ENCODE measurements at regions not wholly inside any gene's neighbourhood (a gene's known extent, or its start where the extent isn't known, plus 50 kb on each side); places are given as distances from the start of the nearest gene placed in this dataset.

DNA sequence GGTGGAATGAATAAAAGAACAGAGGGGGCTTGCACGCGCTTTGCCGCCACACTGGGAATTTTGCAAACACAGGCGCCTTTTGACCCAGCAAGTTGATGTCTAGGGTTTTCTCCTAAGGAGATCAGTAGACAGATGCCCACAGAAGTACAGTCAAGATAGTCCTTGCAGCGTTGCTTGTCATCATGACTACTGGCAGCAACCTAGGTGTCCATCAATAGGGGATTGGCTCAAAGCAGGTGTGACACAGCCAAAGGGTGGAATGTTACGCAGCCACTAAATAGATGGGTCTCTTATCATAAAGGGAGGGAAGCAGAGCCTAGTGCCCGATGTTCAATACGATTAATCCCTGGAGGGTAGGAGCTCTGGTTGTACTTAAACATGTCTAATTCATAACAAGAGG, 63.8 kb upstream of the GGTA1 start:
- Mint-ChIP-seq H3K4me3 (no peak overlapping the region), H3K36me3 (no peaks in the 10 kb centered on the region), H3K27me3 (peaks cover 3 to 22% (median 17%) of the 10 kb centered on the region in 5 donors), H3K9me3 (no peaks in the 10 kb centered on the region), H3K27ac (no peak overlapping the region), H3K4me1 (peaks cover 0 to 5% (median 3%) of the 10 kb centered on the region in 4 donors)
- DNase-seq (no peak), ATAC-seq (no peak)
- POLR2A ChIA-PET, result no interaction called here

DNA sequence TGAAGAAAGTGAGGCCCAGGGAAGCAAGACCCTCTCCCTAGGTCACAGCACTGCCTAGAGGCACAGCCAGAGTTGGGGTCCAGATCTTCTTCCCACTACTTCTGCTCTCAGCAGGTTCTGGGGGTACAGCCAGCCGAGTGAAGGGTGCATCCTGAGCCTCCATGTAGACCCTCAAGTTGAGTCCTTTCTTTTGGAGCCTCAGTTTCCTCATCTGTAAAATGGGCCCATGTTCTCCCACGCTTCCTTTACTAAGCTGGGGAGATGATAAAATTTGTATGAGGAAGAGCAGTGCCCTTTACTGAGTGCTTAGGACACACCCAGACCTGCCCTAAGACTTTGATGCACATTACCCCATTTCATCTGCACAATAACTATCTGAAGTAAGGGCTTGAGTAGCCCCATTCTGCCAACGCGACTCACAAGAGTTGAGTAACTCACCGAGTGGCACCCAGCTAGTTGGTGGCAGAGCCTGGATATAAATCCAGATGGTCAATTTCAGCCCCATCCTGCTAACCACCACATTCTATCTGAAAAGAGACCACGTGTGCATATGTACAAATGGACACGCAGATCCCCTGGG, 64.3 kb upstream of the GGTA1 start:
- H3K27me3 Mint-ChIP-seq, result peaks cover 3 to 22% (median 17%) of the 10 kb centered on the region in 5 donors
- DNase-seq (no peak), ATAC-seq (no peak)
- H3K4me3 Mint-ChIP-seq, result no peak overlapping the region
- no peaks in the 10 kb centered on the region for H3K36me3 Mint-ChIP-seq
- H3K4me1 Mint-ChIP-seq, result peaks cover 0 to 3% (median under 1%) of the 10 kb centered on the region in 4 donors
- H3K27ac Mint-ChIP-seq, result no peak overlapping the region
- POLR2A ChIA-PET, result no interaction called here
- no peaks in the 10 kb centered on the region for H3K9me3 Mint-ChIP-seq

DNA sequence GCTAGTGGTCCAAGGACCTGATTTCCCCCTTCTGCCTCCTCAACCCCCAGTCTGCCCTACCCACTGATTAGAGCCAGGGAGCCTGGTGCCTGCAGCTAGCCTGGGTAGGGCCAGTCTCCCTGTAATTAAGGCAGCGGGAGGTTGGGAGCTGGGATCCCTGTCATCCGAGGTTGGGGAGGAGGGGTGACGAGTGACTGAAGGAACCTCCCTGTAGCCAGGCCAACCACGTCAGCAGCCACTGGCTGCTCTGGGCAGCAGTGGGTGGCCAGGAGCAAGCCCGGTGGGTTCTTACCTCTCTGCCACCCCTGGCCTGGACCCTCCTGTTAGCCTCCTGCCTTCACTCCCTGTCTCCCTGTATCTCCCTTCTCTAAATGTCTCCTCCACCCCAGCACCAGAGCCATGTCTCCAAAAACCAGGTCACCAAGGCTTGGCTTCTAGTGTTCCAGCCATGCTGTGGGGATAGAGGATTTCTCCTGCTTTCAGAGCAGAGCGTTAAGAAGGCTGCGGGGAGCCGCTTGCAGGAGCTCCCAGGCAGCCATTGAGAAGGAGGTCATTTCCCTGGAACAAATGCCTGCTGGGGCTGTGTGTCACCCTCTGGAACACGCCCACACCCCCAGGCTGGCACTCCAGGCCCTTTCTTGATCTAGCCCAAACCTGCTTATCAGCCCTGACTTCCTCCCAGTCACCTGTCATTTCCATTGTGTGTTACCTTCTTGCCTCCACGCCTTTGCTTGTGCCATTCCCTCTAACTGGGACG, 65.0 kb upstream of the GGTA1 start:
- Mint-ChIP-seq H3K9me3 (no peaks in the 10 kb centered on the region), H3K36me3 (no peaks in the 10 kb centered on the region), H3K4me3 (no peak overlapping the region), H3K4me1 (peaks cover 0 to 3% (median 0%) of the 10 kb centered on the region in 4 donors), H3K27me3 (peaks cover 3 to 22% (median 16%) of the 10 kb centered on the region in 5 donors), H3K27ac (no peak overlapping the region)
- DNase-seq (no peak), ATAC-seq (no peak)
- POLR2A ChIA-PET, result no interaction called here

DNA sequence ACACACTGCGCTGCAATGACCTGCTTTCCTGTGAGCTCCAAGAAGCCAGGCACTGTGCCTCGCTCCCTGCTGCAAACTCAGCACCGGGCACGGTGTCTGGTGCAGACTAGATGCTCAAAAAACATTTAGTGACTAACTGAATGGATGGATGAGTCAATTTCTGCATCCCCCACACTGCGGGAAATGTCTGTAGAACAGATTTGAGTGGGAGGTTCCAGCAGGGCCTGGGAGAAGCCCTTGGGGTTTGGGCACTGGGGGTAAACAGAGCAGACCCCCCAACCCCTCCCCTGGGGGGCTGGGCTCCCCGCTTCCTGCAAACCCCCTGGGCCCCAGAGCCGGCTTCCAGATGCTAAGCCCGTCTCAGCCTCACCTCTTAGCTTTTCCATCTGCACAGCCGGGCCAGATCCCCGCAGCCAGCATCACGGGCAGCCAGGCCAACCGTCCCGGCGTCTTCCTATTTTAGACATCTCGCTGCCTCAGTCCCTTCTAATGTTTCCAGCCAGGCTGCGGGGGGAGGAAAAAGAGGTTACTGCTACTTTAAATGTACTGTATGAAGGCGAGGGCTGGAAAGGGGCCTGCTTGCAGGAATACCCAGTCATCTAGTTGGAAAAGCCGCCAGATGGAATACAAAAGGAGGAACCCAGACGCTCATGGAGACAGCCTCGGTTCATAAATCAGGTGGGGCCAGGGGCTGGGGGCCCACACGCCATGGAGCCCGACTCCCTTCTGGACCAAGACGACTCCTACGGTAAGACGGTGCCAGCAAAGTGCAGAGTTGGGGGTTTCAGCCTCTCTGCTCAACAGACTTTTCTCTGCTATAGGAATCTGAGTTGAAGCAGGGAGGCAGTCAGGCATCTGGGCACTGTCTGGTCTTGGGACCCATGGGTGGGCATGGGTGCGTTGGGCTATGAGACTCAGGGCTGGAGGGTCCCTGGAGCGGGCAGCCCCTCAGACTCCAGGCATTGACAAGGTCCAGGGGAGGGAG, 67.1 kb upstream of the GGTA1 start:
- H3K27ac Mint-ChIP-seq, result no peak overlapping the region

DNA sequence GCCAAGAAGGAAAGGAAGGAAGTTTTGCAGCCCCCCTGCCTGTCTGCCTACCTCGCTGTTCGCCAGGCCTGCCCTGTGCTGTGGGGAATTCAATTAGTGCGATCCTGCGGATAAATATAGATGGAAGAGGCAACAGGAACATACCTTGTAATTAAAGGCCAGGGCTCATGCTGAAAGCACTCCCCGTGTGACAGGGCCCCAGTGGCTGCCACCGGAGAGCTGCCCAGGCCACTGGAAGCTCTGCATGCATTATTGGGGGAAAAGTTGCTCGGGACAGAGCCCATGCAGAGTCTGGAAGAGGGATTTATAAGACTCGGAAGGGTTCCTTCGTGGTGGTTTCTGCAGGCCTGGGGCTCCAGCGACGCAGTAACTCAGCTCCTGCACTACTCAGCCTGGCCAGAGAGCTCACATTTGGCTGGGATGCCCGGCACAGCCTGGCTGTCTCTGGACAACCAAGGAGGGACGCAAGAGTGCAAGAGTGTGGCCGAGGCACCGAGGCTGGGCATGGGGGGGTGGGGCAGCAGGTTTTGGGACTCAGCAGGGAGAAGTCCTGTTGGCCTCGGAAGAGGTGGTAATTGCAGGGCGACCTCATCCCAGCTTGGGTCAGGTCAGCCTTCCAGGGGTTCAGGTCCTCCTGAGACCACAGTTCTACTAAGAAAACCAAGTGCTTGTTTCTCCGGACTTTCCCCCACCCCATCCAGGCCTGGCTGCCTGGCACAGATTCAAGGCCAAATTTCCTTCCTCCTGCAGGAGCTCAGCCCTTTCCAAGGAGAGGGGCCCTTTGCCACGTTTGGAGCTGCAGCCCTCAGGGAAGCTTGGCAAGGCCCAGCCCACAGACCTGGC, 68.1 kb upstream of the GGTA1 start:
- no peaks in the 10 kb centered on the region for H3K9me3 Mint-ChIP-seq
- no peak overlapping the region for H3K4me3 Mint-ChIP-seq
- H3K36me3 Mint-ChIP-seq, result no peaks in the 10 kb centered on the region
- ATAC-seq, result no peak
- H3K4me1 Mint-ChIP-seq, result no peaks in the 10 kb centered on the region
- POLR2A ChIA-PET, result no interaction called here
- H3K27ac Mint-ChIP-seq, result no peak overlapping the region
- no peak for DNase-seq
- peaks cover 6 to 26% (median 15%) of the 10 kb centered on the region in 5 donors for H3K27me3 Mint-ChIP-seq

More for the DNA sequence above, 67.1 kb upstream of the GGTA1 start:
- DNase-seq (no peak), ATAC-seq (no peak)
- H3K4me3 Mint-ChIP-seq, result no peak overlapping the region
- no peaks in the 10 kb centered on the region for H3K36me3 Mint-ChIP-seq
- H3K27me3 Mint-ChIP-seq, result peaks cover 5 to 26% (median 15%) of the 10 kb centered on the region in 5 donors
- POLR2A ChIA-PET, result no interaction called here
- H3K4me1 Mint-ChIP-seq, result peaks cover 0 to 3% (median 0%) of the 10 kb centered on the region in 4 donors
- no peaks in the 10 kb centered on the region for H3K9me3 Mint-ChIP-seq

DNA sequence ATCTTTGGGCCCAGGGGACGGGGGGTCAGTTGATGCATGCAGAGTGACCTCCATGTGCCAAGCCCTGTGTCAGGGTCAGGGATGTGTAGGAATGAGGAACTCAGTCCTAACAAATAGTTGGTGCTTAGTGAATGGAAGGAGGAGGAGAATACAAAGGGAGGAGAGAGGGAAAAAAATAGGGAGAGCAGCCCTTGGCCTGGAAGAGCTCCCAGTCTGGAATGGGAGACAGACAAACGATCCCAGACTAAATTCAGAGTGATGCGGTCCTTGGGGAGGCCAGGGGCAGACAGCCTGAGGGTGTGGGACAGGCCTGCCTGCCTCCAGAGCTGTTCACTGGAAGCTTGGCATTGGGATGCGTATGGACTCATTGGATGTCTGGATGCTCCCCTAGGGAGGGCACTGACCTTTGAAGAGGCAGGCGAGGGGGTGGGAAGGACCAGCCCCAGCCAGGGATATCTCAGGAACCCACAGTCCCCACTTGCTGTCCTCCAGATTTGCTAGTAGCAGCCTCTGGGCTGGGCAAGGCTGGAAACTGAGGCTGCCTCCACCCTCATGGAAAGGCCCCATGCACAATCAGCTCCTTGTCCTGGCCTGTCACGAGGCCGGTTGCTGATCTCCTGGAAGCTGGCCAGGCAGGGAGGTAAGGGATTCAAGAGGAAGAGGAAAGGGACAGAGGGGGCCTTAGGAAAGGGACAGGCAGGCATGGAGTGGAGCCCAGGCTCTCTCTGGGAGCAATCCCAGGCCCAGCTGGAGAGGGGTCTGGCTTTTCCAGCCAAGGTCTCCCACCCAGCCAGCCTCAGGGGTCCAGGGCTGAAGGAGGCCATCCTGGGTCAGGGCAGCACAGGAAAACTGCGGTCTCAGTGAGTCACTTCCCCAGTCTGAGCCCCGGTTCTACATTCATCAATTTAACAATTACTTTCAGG, 69.0 kb upstream of the GGTA1 start:
- H3K27ac Mint-ChIP-seq, result no peak overlapping the region
- no peaks in the 10 kb centered on the region for H3K9me3 Mint-ChIP-seq
- H3K4me1 Mint-ChIP-seq, result no peaks in the 10 kb centered on the region
- no peak for ATAC-seq
- no peak for DNase-seq
- peaks cover 6 to 21% (median 15%) of the 10 kb centered on the region in 5 donors for H3K27me3 Mint-ChIP-seq
- no peak overlapping the region for H3K4me3 Mint-ChIP-seq
- H3K36me3 Mint-ChIP-seq, result no peaks in the 10 kb centered on the region
- POLR2A ChIA-PET, result no interaction called here

DNA sequence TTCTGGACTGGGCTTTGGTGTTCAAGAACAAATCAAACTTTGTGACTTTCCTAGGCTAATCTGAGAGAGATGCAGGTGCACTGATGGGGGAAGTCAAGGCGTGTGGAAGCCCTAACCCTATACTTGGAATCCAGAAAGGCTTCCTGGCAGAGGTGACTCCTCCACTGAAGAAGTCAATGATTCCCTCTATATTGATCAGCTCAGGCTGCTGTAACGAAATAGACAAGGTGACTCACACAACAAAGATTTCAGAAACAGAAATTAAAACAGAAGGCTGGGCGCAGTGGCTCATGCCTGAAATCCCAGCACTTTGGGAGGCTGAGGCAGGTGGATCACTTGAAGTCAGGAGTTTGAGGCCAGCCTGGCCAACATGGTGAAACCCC, 69.6 kb upstream of the GGTA1 start:
- peaks cover 6 to 21% (median 14%) of the 10 kb centered on the region in 5 donors for H3K27me3 Mint-ChIP-seq
- H3K4me1 Mint-ChIP-seq, result no peaks in the 10 kb centered on the region
- DNase-seq (no peak), ATAC-seq (no peak)
- no peaks in the 10 kb centered on the region for H3K9me3 Mint-ChIP-seq
- POLR2A ChIA-PET, result no interaction called here
- H3K36me3 Mint-ChIP-seq, result no peaks in the 10 kb centered on the region
- no peak overlapping the region for H3K27ac Mint-ChIP-seq
- no peak overlapping the region for H3K4me3 Mint-ChIP-seq

DNA sequence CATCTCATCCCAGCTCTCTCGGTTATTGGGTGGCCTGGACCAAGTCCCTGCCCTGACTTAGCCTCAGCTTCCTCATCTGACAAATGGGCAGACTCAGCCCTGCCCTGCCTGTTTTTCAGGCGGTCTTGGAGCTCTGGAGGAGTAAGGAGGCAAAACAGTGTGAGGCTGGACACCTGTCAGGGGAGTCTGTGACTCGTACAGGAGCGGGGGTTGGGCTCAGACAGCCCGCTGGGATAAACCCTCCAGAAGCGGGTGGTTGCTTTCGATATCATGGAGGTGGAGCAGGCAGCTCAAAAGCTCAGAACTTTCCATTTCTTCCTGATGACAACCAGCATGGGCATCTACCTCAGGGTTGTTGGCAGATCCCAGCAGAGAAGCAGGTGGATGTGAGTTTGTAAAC, 72.9 kb upstream of the GGTA1 start:
- DNase-seq (no peak), ATAC-seq (no peak)
- H3K27me3 Mint-ChIP-seq, result peaks cover 2 to 8% (median 3%) of the 10 kb centered on the region in 5 donors
- no peaks in the 10 kb centered on the region for H3K4me1 Mint-ChIP-seq
- POLR2A ChIA-PET, result no interaction called here
- H3K27ac Mint-ChIP-seq, result no peak overlapping the region
- H3K9me3 Mint-ChIP-seq, result no peaks in the 10 kb centered on the region
- H3K36me3 Mint-ChIP-seq, result no peaks in the 10 kb centered on the region
- no peak overlapping the region for H3K4me3 Mint-ChIP-seq

DNA sequence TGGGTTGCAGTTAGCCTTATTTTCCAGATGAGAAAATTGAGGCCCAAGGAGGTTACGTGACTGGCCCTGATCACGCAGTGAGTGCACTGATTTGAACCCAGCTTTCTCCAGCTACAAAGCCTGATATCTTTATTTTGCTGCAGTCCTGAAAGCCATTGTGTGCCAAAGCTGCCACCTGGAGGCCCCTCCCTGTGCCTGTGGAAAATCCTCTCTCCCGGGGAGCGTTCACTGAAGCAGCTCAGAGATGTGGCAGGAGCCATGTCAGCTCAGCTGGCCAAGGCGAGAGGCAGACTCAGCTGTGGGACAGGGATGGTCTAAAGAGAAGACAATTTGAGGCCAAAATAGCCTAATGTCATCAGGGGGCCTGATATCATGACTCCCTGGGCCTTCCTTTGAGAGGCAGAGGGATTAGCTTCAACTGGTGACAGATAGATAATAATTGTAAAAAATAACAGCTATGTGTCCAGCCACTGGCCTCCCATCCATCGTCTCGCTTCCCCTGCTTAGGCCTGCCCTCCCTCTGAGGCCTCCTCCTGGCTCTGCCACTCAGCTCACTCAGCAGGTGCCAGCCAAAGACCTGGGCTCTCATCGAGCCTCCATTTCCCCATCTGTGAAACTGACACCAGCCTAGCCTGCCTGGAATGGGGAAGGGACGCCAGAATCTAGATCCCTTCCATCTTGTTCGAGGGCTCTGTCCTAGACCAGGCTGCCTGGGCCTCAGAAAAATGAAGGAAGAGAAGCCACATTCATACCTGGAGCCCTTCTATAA, 74.3 kb upstream of the GGTA1 start:
- no peaks in the 10 kb centered on the region for H3K36me3 Mint-ChIP-seq
- no peak overlapping the region for H3K4me3 Mint-ChIP-seq
- POLR2A ChIA-PET, result interaction anchor here (0.6 kb wide), 1 partner anchor 93 kb away, joined by 3 read pairs; no protein-coding TSS in a partner anchor
- no peaks in the 10 kb centered on the region for H3K9me3 Mint-ChIP-seq
- no peaks in the 10 kb centered on the region for H3K4me1 Mint-ChIP-seq
- H3K27ac Mint-ChIP-seq, result no peak overlapping the region
- peaks cover 0 to 4% (median 3%) of the 10 kb centered on the region in 5 donors for H3K27me3 Mint-ChIP-seq
- no peak for DNase-seq
- no peak for ATAC-seq

DNA sequence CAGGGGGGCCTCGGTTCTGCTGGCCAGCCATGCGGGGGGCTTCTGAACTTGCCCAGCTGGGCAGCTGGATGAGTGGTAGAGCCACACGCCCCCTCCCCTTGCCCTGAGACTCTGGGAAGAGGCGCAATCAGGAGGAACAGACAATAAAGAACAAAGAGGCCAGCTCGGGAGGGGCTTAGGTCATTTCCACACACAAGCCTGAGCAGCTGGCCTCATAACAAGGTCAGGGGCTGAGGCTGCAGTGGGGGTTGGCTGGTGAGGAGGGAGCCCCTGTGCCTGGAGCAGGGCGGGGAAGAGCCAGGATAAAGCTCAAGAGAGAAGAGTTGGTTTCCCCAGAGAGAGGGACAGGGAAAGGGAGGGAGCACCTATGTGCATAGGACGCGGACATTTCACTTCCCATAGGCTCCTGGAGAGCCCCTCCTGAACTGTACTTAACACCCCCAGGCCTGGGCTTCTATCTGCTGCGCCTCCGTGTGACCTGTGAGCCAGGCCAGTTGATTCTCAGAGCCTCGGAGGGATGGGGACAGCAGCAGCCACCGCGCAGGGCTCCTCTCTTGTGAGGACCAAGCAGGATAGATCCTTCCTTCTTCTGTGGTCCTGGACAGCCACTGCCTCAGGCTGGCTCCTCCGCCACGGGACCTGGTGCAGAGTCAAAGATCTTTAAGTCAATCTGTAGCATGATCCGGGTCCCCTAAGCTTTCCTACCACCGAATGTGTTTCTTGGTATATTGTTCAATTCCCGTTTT, 75.3 kb upstream of the GGTA1 start:
- POLR2A ChIA-PET, result interaction anchor here (0.6 kb wide), 1 partner anchor 94 kb away, joined by 3 read pairs; no protein-coding TSS in a partner anchor
- no peak overlapping the region for H3K27ac Mint-ChIP-seq
- H3K9me3 Mint-ChIP-seq, result no peaks in the 10 kb centered on the region
- ATAC-seq, result no peak
- H3K4me1 Mint-ChIP-seq, result no peaks in the 10 kb centered on the region
- DNase-seq, result no peak
- H3K36me3 Mint-ChIP-seq, result no peaks in the 10 kb centered on the region
- no peak overlapping the region for H3K4me3 Mint-ChIP-seq
- H3K27me3 Mint-ChIP-seq, result peaks cover 0 to 10% (median 3%) of the 10 kb centered on the region in 5 donors

Data from naive thymus-derived CD8-positive, alpha-beta T cell (primary cell).